ENCODE measurements at regions not wholly inside any gene's neighbourhood (a gene's known extent, or its start where the extent isn't known, plus 50 kb on each side); places are given as distances from the start of the nearest gene placed in this dataset.

DNA sequence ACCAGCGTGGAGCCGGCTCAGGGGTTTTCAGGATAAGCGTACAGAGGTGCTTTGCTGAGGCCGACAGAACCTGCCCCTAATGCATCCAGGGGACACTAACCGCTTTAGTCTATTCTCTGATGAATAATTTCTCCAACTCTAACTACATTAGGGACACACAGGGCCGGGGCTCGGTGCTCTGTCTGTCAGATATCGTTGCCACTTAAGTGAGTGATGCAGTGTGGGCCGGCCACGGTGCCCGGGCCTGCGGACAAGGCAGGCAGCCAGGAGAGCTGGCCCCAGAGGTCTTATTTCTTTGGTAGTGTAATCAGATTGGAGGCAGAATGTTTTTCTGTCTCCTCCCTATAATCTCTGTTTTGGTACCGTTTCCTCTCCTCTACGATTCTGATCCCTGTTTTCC is 62.7 kb downstream of the ADRA2A start:
- intact Hi-C loops (cut with micrococcal nuclease; ENCODE audit: unreplicated experiment), result no loop called here
- H3K27me3 ChIP-seq (replicated peaks in 1 of 2; ENCODE audit: control insufficient read depth in 2 of 2, insufficient read depth in 2 of 2, low read length in 1 of 2), result no peaks in the 10 kb centered on the region; a peak in 2 of 4 replicates
- TF ChIP-seq ZNF217 (IDR thresholded peaks at IDR 0.05) (no peak), ZNF274 (IDR thresholded peaks at IDR 0.05; ENCODE audit: insufficient read depth, insufficient read length) (no peak), CHD1 (IDR thresholded peaks at IDR 0.05; ENCODE audit: low read depth, low read length) (no peak), BACH1 (IDR thresholded peaks at IDR 0.05; ENCODE audit: borderline replicate concordance) (no peak), MXI1 (IDR thresholded peaks at IDR 0.05; ENCODE audit: low read depth, low read length) (no peak), SIX5 (IDR thresholded peaks at IDR 0.05; ENCODE audit: low read depth, low read length, severe bottlenecking) (no peak), PML (IDR thresholded peaks at IDR 0.05; ENCODE audit: low read length) (no peak), TARDBP (IDR thresholded peaks at IDR 0.05; ENCODE audit: borderline replicate concordance) (no peak), YBX1 (IDR thresholded peaks at IDR 0.05) (no peak), DPF2 (IDR thresholded peaks at IDR 0.05) (no peak), ZSCAN29 (IDR thresholded peaks at IDR 0.05) (no peak), RCOR1 (conservative IDR thresholded peaks at IDR 0.05; ENCODE audit: low read depth, low read length) (no peak), JUNB (IDR thresholded peaks at IDR 0.05) (no peak), CREM (IDR thresholded peaks at IDR 0.05; ENCODE audit: low read depth) (no peak), CEBPB (IDR thresholded peaks at IDR 0.05; ENCODE audit: borderline replicate concordance in 1 of 2, low read depth in 2 of 2, low read length in 2 of 2) (no peak), GABPA (IDR thresholded peaks at IDR 0.05; ENCODE audit: low read depth) (no peak), EP300 (IDR thresholded peaks at IDR 0.05; ENCODE audit: borderline replicate concordance in 1 of 2, control insufficient read depth in 1 of 2, low read depth in 2 of 2, low read length in 2 of 2) (no peak), FOXK2 (IDR thresholded peaks at IDR 0.05) (no peak)
- TF ChIP-seq, protein P1, sequence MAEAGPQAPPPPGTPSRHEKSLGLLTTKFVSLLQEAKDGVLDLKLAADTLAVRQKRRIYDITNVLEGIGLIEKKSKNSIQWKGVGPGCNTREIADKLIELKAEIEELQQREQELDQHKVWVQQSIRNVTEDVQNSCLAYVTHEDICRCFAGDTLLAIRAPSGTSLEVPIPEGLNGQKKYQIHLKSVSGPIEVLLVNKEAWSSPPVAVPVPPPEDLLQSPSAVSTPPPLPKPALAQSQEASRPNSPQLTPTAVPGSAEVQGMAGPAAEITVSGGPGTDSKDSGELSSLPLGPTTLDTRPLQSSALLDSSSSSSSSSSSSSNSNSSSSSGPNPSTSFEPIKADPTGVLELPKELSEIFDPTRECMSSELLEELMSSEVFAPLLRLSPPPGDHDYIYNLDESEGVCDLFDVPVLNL (IDR thresholded peaks at IDR 0.05; ENCODE audit: low read depth, low read length), result no peak
- RAD21 ChIA-PET (ENCODE audit: unreplicated experiment), result no interaction called here
- no peak overlapping the region for H3K27ac ChIP-seq (ENCODE audit: control insufficient read depth, insufficient read depth)
- ATAC-seq (no peak), FAIRE-seq (no peak), DNase-seq (ENCODE audit: low read depth, low spot score) (no peak)
- no peaks in the 10 kb centered on the region for H4K20me1 ChIP-seq (ENCODE audit: control insufficient read depth, insufficient read depth)
- no peak overlapping the region for H3K4me3 ChIP-seq
- H3K9me3 ChIP-seq (replicated peaks; ENCODE audit: control insufficient read depth, insufficient read depth, low read length), result no peaks in the 10 kb centered on the region
- 21% methylated on average over 14 of the region's 14 CpGs for WGBS (ENCODE audit: insufficient coverage, insufficient replicate concordance, low lambda C conversion rate, missing lambda C conversion rate)
- in situ Hi-C loops (cut with MboI), result no loop called here
- no TSS peak for BruUV-seq (replicated peaks)
- H3K79me2 ChIP-seq (ENCODE audit: control insufficient read depth, insufficient read depth, low read length), result no peaks in the 10 kb centered on the region
- no peak overlapping the region for H3K4me2 ChIP-seq (ENCODE audit: control insufficient read depth, insufficient read depth)
- H3K9ac ChIP-seq (ENCODE audit: control insufficient read depth, insufficient read depth, low read length), result no peak overlapping the region
- CTCF ChIA-PET, result no interaction called here
- SMC1A ChIA-PET (ENCODE audit: uncharacterized antibody, unreplicated experiment), result interaction anchor here (1.3 kb wide), 1 partner anchor 9 kb away, joined by 3 read pairs; no protein-coding TSS in a partner anchor
- no peaks in the 10 kb centered on the region for H3K36me3 ChIP-seq (ENCODE audit: control insufficient read depth in 2 of 2, insufficient read depth in 2 of 2, low read length in 1 of 2)
- H3K4me1 ChIP-seq (ENCODE audit: control insufficient read depth, insufficient read depth, low read length), result no peaks in the 10 kb centered on the region
- POLR2A ChIA-PET, result no interaction called here
- H2AFZ ChIP-seq (ENCODE audit: control insufficient read depth, low read depth, low read length), result no peak overlapping the region
